Stimulated activated CD4-positive, alpha-beta T cell treated with anti-CD3 and anti-CD28 coated beads, TNF-alpha, amount 100 ng/mL, for 24 hours (primary cell): ENCODE measurements at regions not wholly inside any gene's neighbourhood (a gene's known extent, or its start where the extent isn't known, plus 50 kb on each side); places are given as distances from the start of the nearest gene placed in this dataset.
"Not testable (repeated sequence)": the region's sequence is repeated elsewhere in the genome, so short reads cannot be mapped to it uniquely, and the experiment has no call there.

Experiments used
- DNase-seq, 3 experiments: peaks; one replicate each; pipeline ENCODE4 v3.0.0-alpha.2; 2020; ENCODE audit warnings: low read depth in 3 of 3

- DNase-seq: no peak
Observed at GRCh38 chr7:35909870-35910357, 109.1 kb downstream of the SEPTIN7 start.

GRCh38 chr7:35910621-35911020 is 109.8 kb downstream of the SEPTIN7 start:
- DNase-seq: not testable (repeated sequence)

- DNase-seq: not testable (repeated sequence)
Observed at GRCh38 chr7:35913350-35913749, 112.5 kb downstream of the SEPTIN7 start.

GRCh38 chr7:35914214-35914613 is 113.4 kb downstream of the SEPTIN7 start:
- not testable (repeated sequence) for DNase-seq

- not testable (repeated sequence) for DNase-seq
Observed at GRCh38 chr7:35915247-35915955, 114.5 kb downstream of the SEPTIN7 start.

- DNase-seq: not testable (repeated sequence)
Observed at GRCh38 chr7:35918217-35918616, 117.4 kb downstream of the SEPTIN7 start.

GRCh38 chr7:35919607-35920006 is 118.8 kb downstream of the SEPTIN7 start:
- DNase-seq: not testable (repeated sequence)

- not testable (repeated sequence) for DNase-seq
Observed at GRCh38 chr7:35921338-35921737, 120.5 kb downstream of the SEPTIN7 start.

GRCh38 chr7:35924668-35925067 is 123.8 kb downstream of the SEPTIN7 start:
- not testable (repeated sequence) for DNase-seq

- DNase-seq: not testable (repeated sequence)
Observed at GRCh38 chr7:35926966-35927365, 126.1 kb downstream of the SEPTIN7 start.

- DNase-seq: not testable (repeated sequence)
Observed at GRCh38 chr7:35931134-35931533, 130.3 kb downstream of the SEPTIN7 start.

GRCh38 chr7:35931551-35931950 is 130.7 kb downstream of the SEPTIN7 start:
- DNase-seq: not testable (repeated sequence)

GRCh38 chr7:35940695-35941094 is 139.8 kb downstream of the SEPTIN7 start:
- not testable (repeated sequence) for DNase-seq

GRCh38 chr7:35945621-35946020 is 144.8 kb downstream of the SEPTIN7 start:
- not testable (repeated sequence) for DNase-seq

- not testable (repeated sequence) for DNase-seq
Observed at GRCh38 chr7:35955735-35956134, 154.9 kb downstream of the SEPTIN7 start.

- DNase-seq: not testable (repeated sequence)
Observed at GRCh38 chr7:35956988-35957387, 156.1 kb downstream of the SEPTIN7 start.

- DNase-seq: not testable (repeated sequence)
Observed at GRCh38 chr7:35961260-35961659, 160.4 kb downstream of the SEPTIN7 start.

- DNase-seq: not testable (repeated sequence)
Observed at GRCh38 chr7:35962607-35963006, 161.8 kb downstream of the SEPTIN7 start.

GRCh38 chr7:35967366-35968139 is 166.7 kb downstream of the SEPTIN7 start:
- DNase-seq: no peak

GRCh38 chr7:35968140-35968940 is 167.5 kb downstream of the SEPTIN7 start:
- DNase-seq: no peak

- no peak for DNase-seq
Observed at GRCh38 chr7:35969066-35969465, 168.2 kb downstream of the SEPTIN7 start.

- no peak for DNase-seq
Observed at GRCh38 chr7:35970458-35970857, 169.6 kb downstream of the SEPTIN7 start.
